GM19025 (cell line): ENCODE measurements at regions not wholly inside any gene's neighbourhood (a gene's known extent, or its start where the extent isn't known, plus 50 kb on each side); places are given as distances from the start of the nearest gene placed in this dataset.
"Not testable (repeated sequence)": the region's sequence is repeated elsewhere in the genome, so short reads cannot be mapped to it uniquely, and the experiment has no call there.

Experiments used
- ATAC-seq: cut with Tn5 transposase; IDR thresholded peaks from one replicate; pipeline ENCODE4 v1.9.1; 2021; ENCODE audit warnings: mild to moderate bottlenecking, low read depth, moderate library complexity; ENCODE audit not compliant: unreplicated experiment

- ATAC-seq, result not testable (repeated sequence)
Measured at GRCh38 chr13:104493502-104493901, 1427.3 kb upstream of the SLC10A2 start.

- ATAC-seq, result no peak
Measured at GRCh38 chr13:104491916-104492315, 1425.7 kb upstream of the SLC10A2 start.

GRCh38 chr13:104487006-104487405 is 1420.8 kb upstream of the SLC10A2 start:
- no peak for ATAC-seq

GRCh38 chr13:104485571-104485970 is 1419.4 kb upstream of the SLC10A2 start:
- no peak for ATAC-seq

- no peak for ATAC-seq
Measured at GRCh38 chr13:104483631-104484030, 1417.4 kb upstream of the SLC10A2 start.

GRCh38 chr13:104477261-104477660 is 1411.0 kb upstream of the SLC10A2 start:
- ATAC-seq, result no peak

- no peak for ATAC-seq
Measured at GRCh38 chr13:104473936-104474335, 1407.7 kb upstream of the SLC10A2 start.

- no peak for ATAC-seq
Measured at GRCh38 chr13:104466016-104466415, 1399.8 kb upstream of the SLC10A2 start.

GRCh38 chr13:104461049-104461448 is 1394.8 kb upstream of the SLC10A2 start:
- no peak for ATAC-seq

GRCh38 chr13:104460554-104460953 is 1394.3 kb upstream of the SLC10A2 start:
- no peak for ATAC-seq

- ATAC-seq, result no peak
Measured at GRCh38 chr13:104450006-104450405, 1383.8 kb upstream of the SLC10A2 start.

- no peak for ATAC-seq
Measured at GRCh38 chr13:104447348-104447747, 1381.1 kb upstream of the SLC10A2 start.

GRCh38 chr13:104442536-104442935 is 1376.3 kb upstream of the SLC10A2 start:
- ATAC-seq, result no peak

- no peak for ATAC-seq
Measured at GRCh38 chr13:104436555-104436954, 1370.3 kb upstream of the SLC10A2 start.

GRCh38 chr13:104431895-104432294 is 1365.7 kb upstream of the SLC10A2 start:
- ATAC-seq, result no peak

GRCh38 chr13:104426435-104426834 is 1360.2 kb upstream of the SLC10A2 start:
- no peak for ATAC-seq

GRCh38 chr13:104422668-104423067 is 1356.5 kb upstream of the SLC10A2 start:
- ATAC-seq, result no peak

- ATAC-seq, result no peak
Measured at GRCh38 chr13:104416973-104417372, 1350.8 kb upstream of the SLC10A2 start.

GRCh38 chr13:104414771-104415170 is 1348.6 kb upstream of the SLC10A2 start:
- no peak for ATAC-seq

- ATAC-seq, result no peak
Measured at GRCh38 chr13:104414181-104414580, 1348.0 kb upstream of the SLC10A2 start.

GRCh38 chr13:104411141-104411765 is 1345.0 kb upstream of the SLC10A2 start:
- ATAC-seq, result no peak

GRCh38 chr13:104408733-104409132 is 1342.5 kb upstream of the SLC10A2 start:
- ATAC-seq, result no peak

- no peak for ATAC-seq
Measured at GRCh38 chr13:104404325-104404724, 1338.1 kb upstream of the SLC10A2 start.
